H1 (cell line): ENCODE measurements at regions not wholly inside any gene's neighbourhood (a gene's known extent, or its start where the extent isn't known, plus 50 kb on each side); places are given as distances from the start of the nearest gene placed in this dataset.

Experiments used
- CTCF ChIA-PET: fragments of 300-600 bp; sonication (Branson Sonifier 250); formaldehyde crosslinking; loops from one replicate; lab custom pipeline; 2021; ENCODE audit not compliant: partially characterized antibody; lab: Charles Lee
- POLR2A ChIA-PET: fragments of 300-600 bp; sonication (Branson Sonifier 250); formaldehyde crosslinking; loops from one replicate; lab custom pipeline; 2021; ENCODE audit warnings: inconsistent platforms; ENCODE audit not compliant: partially characterized antibody; lab: Charles Lee
- DNase-seq, 2 experiments: peaks; one replicate each; pipeline versions ENCODE4 v3.0.0 to v3.0.0-alpha.2; 2010 to 2022; ENCODE audit warnings: low spot score in 2 of 2, low read depth in 1 of 2, mixed read lengths in 1 of 2
- FAIRE-seq: peaks from 2 replicates; lab custom pipeline; 2011; peaks lifted over from hg19 to GRCh38; lab: Jason Lieb, UNC
- H2AFZ ChIP-seq: 2 replicates; pipeline ENCODE4 v1.8.1; 2012; ENCODE audit warnings: low read length, inconsistent platforms
- H2AK5ac ChIP-seq: 2 replicates; pipeline ENCODE4 v1.6.1; 2013; ENCODE audit warnings: low read depth, low read length
- H2BK120ac ChIP-seq: replicated peaks from 2 replicates; pipeline ENCODE3; 2013; ENCODE audit warnings: low read depth, low read length, inconsistent platforms
- H2BK12ac ChIP-seq: 2 replicates; pipeline ENCODE4 v1.6.1; 2013; ENCODE audit warnings: low read depth, low read length
- H2BK15ac ChIP-seq: 2 replicates; pipeline ENCODE4 v1.6.1; 2013; ENCODE audit warnings: low read length
- H2BK20ac ChIP-seq: 2 replicates; pipeline ENCODE4 v1.6.1; 2013; ENCODE audit warnings: low read length
- H2BK5ac ChIP-seq: 2 replicates; pipeline ENCODE4 v1.6.1; 2013; ENCODE audit warnings: low read depth, low read length
- H3K14ac ChIP-seq: 2 replicates; pipeline ENCODE4 v1.6.1; 2013; ENCODE audit warnings: inconsistent platforms; ENCODE audit not compliant: insufficient read length
- H3K18ac ChIP-seq: 2 replicates; pipeline ENCODE4 v1.6.1; 2013; ENCODE audit warnings: low read length; ENCODE audit errors: extremely low read depth
- H3K23ac ChIP-seq: 2 replicates; pipeline ENCODE4 v1.6.1; 2013; ENCODE audit warnings: inconsistent platforms; ENCODE audit not compliant: insufficient read length
- H3K23me2 ChIP-seq: 2 replicates; pipeline ENCODE4 v1.6.1; 2013; ENCODE audit warnings: low read depth, low read length
- H3K27ac ChIP-seq: 2 replicates; pipeline ENCODE4 v1.6.1; 2011; ENCODE audit warnings: low read depth, low read length, inconsistent platforms
- H3K27me3 ChIP-seq, 4 experiments: replicated peaks in 1 of 4; 1 replicate in 1 of 4; 2 replicates in 3 of 4; pipeline versions ENCODE4 v1.6.1 to v1.8.1; 2011 to 2013; ENCODE audit warnings: low read length in 3 of 4, mild to moderate bottlenecking in 3 of 4, inconsistent platforms in 2 of 4, mixed read lengths in 2 of 4, moderate library complexity in 1 of 4; ENCODE audit not compliant: control insufficient read depth in 3 of 4, insufficient read depth in 3 of 4; ENCODE audit errors: extremely low read depth in 1 of 4
- H3K36me3 ChIP-seq, 4 experiments: 2 replicates each; pipeline versions ENCODE4 v1.6.1 to v1.8.1; 2011 to 2013; ENCODE audit warnings: mild to moderate bottlenecking in 4 of 4, low read length in 3 of 4, moderate library complexity in 2 of 4, control low read depth in 1 of 4, inconsistent platforms in 1 of 4; ENCODE audit not compliant: insufficient read depth in 4 of 4, control insufficient read depth in 2 of 4
- H3K4ac ChIP-seq: replicated peaks from 2 replicates; pipeline ENCODE3; 2013; ENCODE audit warnings: low read length, low read depth, mixed read lengths, inconsistent platforms; ENCODE audit not compliant: insufficient read length
- H3K4me1 ChIP-seq, 4 experiments: replicated peaks in 1 of 4; 1 replicate in 1 of 4; 2 replicates in 3 of 4; pipeline versions ENCODE4 v1.6.1 to v1.8.1; 2011 to 2013; ENCODE audit warnings: low read length in 3 of 4, inconsistent platforms in 2 of 4, mixed read lengths in 1 of 4; ENCODE audit not compliant: insufficient read depth in 4 of 4, control insufficient read depth in 3 of 4
- H3K4me2 ChIP-seq, 2 experiments: 2 replicates each; pipeline versions ENCODE4 v1.6.1 to v1.8.1; 2011 to 2013; ENCODE audit warnings: low read depth in 2 of 2, low read length in 2 of 2, control low read depth in 1 of 2, inconsistent platforms in 1 of 2, mild to moderate bottlenecking in 1 of 2; ENCODE audit not compliant: insufficient read depth in 1 of 2
- H3K4me3 ChIP-seq, 4 experiments: fragments of 200-600, 300-600 bp in 1 of 4; sonication (generic), shearing (Covaris generic), sonication (Bioruptor Twin) in 1 of 4; 2 replicates each; pipeline versions ENCODE4 v1.5.1 to v1.8.1; 2011 to 2016; ENCODE audit warnings: low read length in 4 of 4, low read depth in 3 of 4, control low read depth in 2 of 4, inconsistent platforms in 2 of 4, mild to moderate bottlenecking in 2 of 4, mixed read lengths in 1 of 4, moderate library complexity in 1 of 4; ENCODE audit not compliant: insufficient read depth in 2 of 4; ENCODE audit errors: extremely low read depth in 1 of 4
- H3K56ac ChIP-seq: replicated peaks from 2 replicates; pipeline ENCODE3; 2013; ENCODE audit warnings: low read depth, mild to moderate bottlenecking, mixed read lengths, low read length, inconsistent platforms; ENCODE audit not compliant: insufficient read length
- H3K79me1 ChIP-seq: 2 replicates; pipeline ENCODE4 v1.6.1; 2013; ENCODE audit warnings: low read depth, low read length, control low read depth
- H3K79me2 ChIP-seq, 2 experiments: 2 replicates each; pipeline versions ENCODE4 v1.6.1 to v1.8.1; 2012 to 2013; ENCODE audit warnings: low read length in 2 of 2, mild to moderate bottlenecking in 2 of 2, inconsistent platforms in 1 of 2; ENCODE audit not compliant: insufficient read depth in 2 of 2, control insufficient read depth in 1 of 2
- H3K9ac ChIP-seq, 4 experiments: replicated peaks in 1 of 4; 1 replicate in 1 of 4; 2 replicates in 3 of 4; pipeline versions ENCODE4 v1.6.1 to v1.8.1; 2011 to 2013; ENCODE audit warnings: low read depth in 3 of 4, low read length in 3 of 4, control low read depth in 2 of 4, mild to moderate bottlenecking in 2 of 4, moderate library complexity in 2 of 4, inconsistent platforms in 1 of 4; ENCODE audit errors: extremely low read depth in 1 of 4
- H3K9me3 ChIP-seq, 2 experiments: 2 replicates each; pipeline versions ENCODE4 v1.6.1 to v1.8.1; 2012 to 2013; ENCODE audit warnings: mild to moderate bottlenecking in 2 of 2, moderate library complexity in 2 of 2, control low read depth in 1 of 2, inconsistent platforms in 1 of 2, low read depth in 1 of 2, low read length in 1 of 2, mixed read lengths in 1 of 2; ENCODE audit not compliant: insufficient read depth in 2 of 2
- H4K20me1 ChIP-seq, 2 experiments: replicated peaks in 1 of 2; 2 replicates each; pipeline versions ENCODE3 to v1.8.1; 2011 to 2013; ENCODE audit warnings: inconsistent platforms in 2 of 2, low read length in 2 of 2, mild to moderate bottlenecking in 1 of 2; ENCODE audit not compliant: insufficient read depth in 2 of 2, control insufficient read depth in 1 of 2
- H4K5ac ChIP-seq: 2 replicates; pipeline ENCODE4 v1.6.1; 2013; ENCODE audit warnings: low read length, low read depth, mixed read lengths, inconsistent platforms; ENCODE audit not compliant: insufficient read length
- H4K8ac ChIP-seq: 2 replicates; pipeline ENCODE4 v1.8.0; 2013; ENCODE audit warnings: mild to moderate bottlenecking, moderate library complexity, low read length, inconsistent platforms; ENCODE audit not compliant: insufficient read depth; ENCODE audit errors: extremely low read depth
- H4K91ac ChIP-seq: replicated peaks from 2 replicates; pipeline ENCODE3; 2013; ENCODE audit warnings: low read length, mixed read lengths, inconsistent platforms; ENCODE audit not compliant: insufficient read length
- CHD2 ChIP-seq: IDR thresholded peaks from 2 replicates; pipeline ENCODE4 v1.6.1; 2012; ENCODE audit warnings: low read length, improper control_type of control experiment
- CTBP2 ChIP-seq: IDR thresholded peaks from 2 replicates; pipeline ENCODE4 v1.7.0; 2011; ENCODE audit warnings: borderline replicate concordance, mild to moderate bottlenecking, moderate library complexity, mixed read lengths, low read length; ENCODE audit not compliant: insufficient read depth, insufficient read length
- MAFK ChIP-seq: IDR thresholded peaks from 2 replicates; pipeline ENCODE4 v1.6.1; 2012; ENCODE audit warnings: low read depth, mild to moderate bottlenecking, improper control_type of control experiment, low read length
- SIRT6 ChIP-seq: IDR thresholded peaks from one replicate; pipeline ENCODE4 v1.7.1; 2012; ENCODE audit warnings: low read length, inconsistent platforms
- TEAD4 ChIP-seq: IDR thresholded peaks from 2 replicates; pipeline ENCODE4 v1.6.1; 2012; ENCODE audit warnings: low read depth, low read length, inconsistent platforms, mixed read lengths
- WGBS, 2 experiments: shearing (Covaris generic) in 1 of 2; methylation state at CpG; one replicate each; pipeline versions ENCODE4 v1.1.6 to v1.1.7; 2013 to 2015; ENCODE audit warnings: low lambda C conversion rate in 2 of 2, mixed read lengths in 2 of 2, inconsistent platforms in 1 of 2, low coverage in 1 of 2, missing lambda C conversion rate in 1 of 2; ENCODE audit not compliant: insufficient replicate concordance in 2 of 2, insufficient coverage in 1 of 2, insufficient read length in 1 of 2; ENCODE audit errors: extremely low coverage in 1 of 2, missing lambda C conversion rate in 1 of 2; 5-methylcytosine and 5-hydroxymethylcytosine counted together

DNA sequence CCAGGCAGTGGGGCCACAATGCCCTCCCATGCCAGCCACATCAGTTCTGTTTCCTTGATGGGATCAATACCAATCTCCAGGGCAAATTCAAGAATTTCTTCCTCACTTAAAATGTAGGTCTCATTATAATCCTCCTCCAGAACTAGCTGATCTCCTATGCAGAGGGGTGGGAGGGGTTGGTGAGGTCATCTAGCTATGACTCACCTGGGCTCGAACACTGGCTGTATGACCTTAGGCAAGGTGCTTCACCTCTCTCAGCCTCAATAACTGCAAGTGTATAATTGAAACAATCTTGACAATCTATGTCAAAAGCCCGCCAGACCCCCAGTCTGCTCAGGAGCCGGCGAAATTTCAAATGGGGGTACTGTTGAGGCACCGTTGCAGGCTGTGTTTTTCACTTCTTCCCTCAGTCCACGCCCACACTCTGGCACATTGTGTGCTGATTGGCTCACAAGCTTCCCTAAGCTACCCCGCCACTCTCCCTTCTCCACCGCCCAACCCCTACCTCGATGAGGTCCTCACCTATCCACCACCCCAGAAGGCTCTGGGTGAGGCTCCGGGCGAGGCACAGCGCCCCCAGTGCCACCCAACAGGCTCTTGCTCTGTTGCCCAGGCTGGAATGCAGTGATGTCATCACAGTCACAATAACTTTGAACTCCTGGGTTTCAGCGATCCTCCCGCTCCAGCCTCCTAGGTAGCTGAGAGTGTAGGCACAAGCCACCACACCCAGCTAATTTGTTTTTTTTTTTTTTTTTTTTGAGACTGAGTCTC is 70.5 kb downstream of the ZNF22 start:
- no peaks in the 10 kb centered on the region for H3K36me3 ChIP-seq
- no peak overlapping the region for H3K56ac ChIP-seq
- no peak for FAIRE-seq
- no peak for DNase-seq
- H3K14ac ChIP-seq: no peak overlapping the region
- TF ChIP-seq CTBP2 (no peak), CHD2 (no peak), TEAD4 (peak; percentile 49; the same call in 1 of the 2 replicates), MAFK (no peak), SIRT6 (no peak)
- TF ChIP-seq, all 59 proteins: peak for 1
- Histone ChIP-seq H4K5ac (no peak overlapping the region), H3K27me3 (no peaks in the 10 kb centered on the region), H3K23ac (no peak overlapping the region), H2AFZ (no peak overlapping the region), H2BK20ac (no peak overlapping the region), H2BK5ac (no peak overlapping the region), H3K4me3 (no peak overlapping the region), H3K4me2 (no peak overlapping the region), H3K23me2 (no peaks in the 10 kb centered on the region; the same call in 1 of the 2 replicates), H3K4me1 (peaks cover 0 to 5% (median 0%) of the 10 kb centered on the region in 4 experiments; a peak in 3 of 7 replicates), H3K18ac (no peak overlapping the region), H3K9me3 (peaks cover 0 to 3% of the 10 kb centered on the region in 2 experiments; a peak in 1 of 4 replicates), H3K79me2 (no peaks in the 10 kb centered on the region), H3K4ac (no peak overlapping the region), H3K9ac (no peak overlapping the region), H3K27ac (no peak overlapping the region), H4K20me1 (no peaks in the 10 kb centered on the region), H2BK12ac (no peak overlapping the region), H2AK5ac (no peak overlapping the region), H4K8ac (no peak overlapping the region), H2BK15ac (no peak overlapping the region; the same call in 1 of the 2 replicates), H4K91ac (no peak overlapping the region), H3K79me1 (no peaks in the 10 kb centered on the region), H2BK120ac (no peak overlapping the region)
- WGBS, 2 experiments: 92% methylated on average over 14 of the region's 14 CpGs; no CpG with 5 or more reads in 1 of the 2 experiments
- CTCF ChIA-PET: interaction anchor here (0.6 kb wide), 1 partner anchor 9 kb away, joined by 3 read pairs; no protein-coding TSS in a partner anchor
- POLR2A ChIA-PET: no interaction called here
